Loucy (cell line): ENCODE measurements at regions not wholly inside any gene's neighbourhood (a gene's known extent, or its start where the extent isn't known, plus 50 kb on each side); places are given as distances from the start of the nearest gene placed in this dataset.

Experiments
- H2AFZ ChIP-seq: fragments of 200-600 bp; sonication (generic); 2 replicates; pipeline ENCODE4 v1.6.0; 2016; ENCODE audit warnings: antibody characterized with exemption, mild to moderate bottlenecking, low read length, moderate library complexity
- H3F3A ChIP-seq: fragments of 200-600 bp; 2 replicates; pipeline ENCODE4 v1.6.0; 2016; ENCODE audit warnings: antibody characterized with exemption, low read depth, mild to moderate bottlenecking
- H3K27me3 ChIP-seq: fragments of 200-600 bp; sonication (generic); 2 replicates; pipeline ENCODE4 v1.6.1; 2014; ENCODE audit warnings: low read length, mild to moderate bottlenecking; ENCODE audit not compliant: insufficient read depth, poor library complexity, severe bottlenecking
- H3K36me3 ChIP-seq: fragments of 200-600 bp; sonication (generic); 2 replicates; pipeline ENCODE4 v1.6.1; 2016; ENCODE audit warnings: low read length; ENCODE audit not compliant: insufficient read depth
- H3K4me1 ChIP-seq: fragments of 200-600 bp; sonication (generic); 2 replicates; pipeline ENCODE4 v1.5.1; 2014; ENCODE audit warnings: low read length, mild to moderate bottlenecking; ENCODE audit not compliant: insufficient read depth, poor library complexity, severe bottlenecking
- H3K4me2 ChIP-seq: fragments of 200-600 bp; sonication (generic); 2 replicates; pipeline ENCODE4 v1.6.0; 2014; ENCODE audit warnings: antibody characterized with exemption, low read length, low read depth, mild to moderate bottlenecking; ENCODE audit not compliant: poor library complexity, severe bottlenecking
- H3K4me3 ChIP-seq: fragments of 200-600 bp; sonication (generic); 2 replicates; pipeline ENCODE4 v1.5.1; 2014; ENCODE audit warnings: low read length, mild to moderate bottlenecking, mixed read lengths; ENCODE audit not compliant: poor library complexity, severe bottlenecking
- H3K79me2 ChIP-seq: fragments of 200-600 bp; sonication (generic); 2 replicates; pipeline ENCODE4 v1.6.1; 2014; ENCODE audit warnings: low read length; ENCODE audit not compliant: insufficient read depth
- H3K9ac ChIP-seq: fragments of 200-600 bp; sonication (generic); 2 replicates; pipeline ENCODE4 v1.6.0; 2014; ENCODE audit warnings: mild to moderate bottlenecking, low read depth, low read length, moderate library complexity; ENCODE audit not compliant: poor library complexity, severe bottlenecking
- H3K9me2 ChIP-seq: fragments of 200-600 bp; sonication (generic); replicated peaks from 2 replicates; pipeline ENCODE4 v1.6.1; 2016; ENCODE audit warnings: low read depth, low read length, mixed read lengths
- H3K9me3 ChIP-seq: fragments of 200-600 bp; sonication (generic); 2 replicates; pipeline ENCODE4 v1.6.1; 2014; ENCODE audit warnings: mild to moderate bottlenecking, antibody characterized with exemption, low read length, low read depth; ENCODE audit not compliant: insufficient read depth
- H4K20me1 ChIP-seq: fragments of 200-600 bp; sonication (generic); 2 replicates; pipeline ENCODE4 v1.6.0; 2014; ENCODE audit warnings: antibody characterized with exemption, low read length, mild to moderate bottlenecking; ENCODE audit not compliant: insufficient read depth, poor library complexity, severe bottlenecking
- EZH2phosphoT487 ChIP-seq: fragments of 200-600 bp; IDR thresholded peaks from 2 replicates; pipeline ENCODE4 v1.6.1; 2018; ENCODE audit warnings: antibody characterized with exemption, mild to moderate bottlenecking, moderate library complexity, borderline replicate concordance
- TF ChIP-seq, protein P1 (sequence below): fragments of 200-600 bp; sonication (generic); conservative IDR thresholded peaks from 2 replicates; pipeline ENCODE4 v1.5.1; 2014; ENCODE audit warnings: mild to moderate bottlenecking, antibody characterized with exemption, low read length

DNA sequence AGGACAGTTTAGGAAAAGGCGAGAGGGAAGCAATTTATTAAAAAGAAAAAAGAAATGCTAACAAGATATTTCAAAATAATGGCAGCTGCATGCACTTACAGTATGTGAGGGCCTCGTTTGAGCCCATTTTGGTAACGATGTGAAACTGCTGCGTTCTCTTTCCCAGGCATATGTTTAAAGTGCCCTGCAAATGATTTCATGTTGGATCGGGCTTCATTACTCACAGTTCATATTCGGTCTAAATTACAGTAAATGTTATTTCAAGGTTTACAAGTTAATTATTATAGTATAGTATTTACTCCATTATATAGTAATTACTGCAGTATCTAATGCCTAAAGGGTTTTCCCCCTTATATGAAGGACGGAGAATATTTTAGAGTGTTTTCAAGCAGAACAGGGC, 679.1 kb downstream of the BCL11A start:
- H3K27me3 ChIP-seq = no peaks in the 10 kb centered on the region
- no peaks in the 10 kb centered on the region for H3K79me2 ChIP-seq
- no peak overlapping the region for H3K4me3 ChIP-seq
- H3K9me2 ChIP-seq = no peaks in the 10 kb centered on the region
- no peaks in the 10 kb centered on the region for H3K9me3 ChIP-seq
- H4K20me1 ChIP-seq = no peaks in the 10 kb centered on the region
- no peak overlapping the region for H3K4me2 ChIP-seq
- H3K36me3 ChIP-seq = no peaks in the 10 kb centered on the region
- no peak for TF ChIP-seq EZH2phosphoT487
- TF ChIP-seq, protein P1, sequence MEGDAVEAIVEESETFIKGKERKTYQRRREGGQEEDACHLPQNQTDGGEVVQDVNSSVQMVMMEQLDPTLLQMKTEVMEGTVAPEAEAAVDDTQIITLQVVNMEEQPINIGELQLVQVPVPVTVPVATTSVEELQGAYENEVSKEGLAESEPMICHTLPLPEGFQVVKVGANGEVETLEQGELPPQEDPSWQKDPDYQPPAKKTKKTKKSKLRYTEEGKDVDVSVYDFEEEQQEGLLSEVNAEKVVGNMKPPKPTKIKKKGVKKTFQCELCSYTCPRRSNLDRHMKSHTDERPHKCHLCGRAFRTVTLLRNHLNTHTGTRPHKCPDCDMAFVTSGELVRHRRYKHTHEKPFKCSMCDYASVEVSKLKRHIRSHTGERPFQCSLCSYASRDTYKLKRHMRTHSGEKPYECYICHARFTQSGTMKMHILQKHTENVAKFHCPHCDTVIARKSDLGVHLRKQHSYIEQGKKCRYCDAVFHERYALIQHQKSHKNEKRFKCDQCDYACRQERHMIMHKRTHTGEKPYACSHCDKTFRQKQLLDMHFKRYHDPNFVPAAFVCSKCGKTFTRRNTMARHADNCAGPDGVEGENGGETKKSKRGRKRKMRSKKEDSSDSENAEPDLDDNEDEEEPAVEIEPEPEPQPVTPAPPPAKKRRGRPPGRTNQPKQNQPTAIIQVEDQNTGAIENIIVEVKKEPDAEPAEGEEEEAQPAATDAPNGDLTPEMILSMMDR = no peak
- H3K4me1 ChIP-seq = peaks cover 6% of the 10 kb centered on the region
- H3K9ac ChIP-seq = no peak overlapping the region
- no peaks in the 10 kb centered on the region for H3F3A ChIP-seq
- 0 out of 2 replicates have a peak overlapping the region, but pooled peaks have one; percentile 5 for H2AFZ ChIP-seq

DNA sequence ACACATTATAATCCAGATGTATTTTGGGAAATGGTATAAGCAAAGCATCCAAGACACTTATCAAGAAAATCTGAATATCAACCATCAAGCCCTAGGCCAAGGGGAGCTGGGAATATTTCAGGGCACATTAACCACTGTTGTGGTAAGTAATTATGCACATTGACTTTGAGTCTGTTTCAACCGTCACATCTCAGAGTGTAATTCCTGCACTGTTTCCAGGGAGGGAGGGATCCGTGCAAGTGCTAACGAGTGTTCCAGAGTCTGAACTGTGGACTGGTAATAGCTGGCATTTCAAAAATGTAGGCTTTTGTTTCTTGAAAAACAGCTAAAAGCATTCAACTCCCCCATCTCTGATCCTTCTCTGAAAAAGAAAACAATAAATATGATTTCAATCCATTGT, 681.6 kb downstream of the BCL11A start:
- Histone ChIP-seq H3K4me1 (peaks cover 6% of the 10 kb centered on the region), H3F3A (no peaks in the 10 kb centered on the region), H3K9me2 (no peaks in the 10 kb centered on the region), H3K36me3 (no peaks in the 10 kb centered on the region), H3K4me3 (no peak overlapping the region), H2AFZ (no peak overlapping the region), H3K79me2 (no peaks in the 10 kb centered on the region), H3K4me2 (no peak overlapping the region), H3K9me3 (no peaks in the 10 kb centered on the region), H4K20me1 (no peaks in the 10 kb centered on the region), H3K9ac (no peak overlapping the region), H3K27me3 (no peaks in the 10 kb centered on the region)
- TF ChIP-seq, protein P1 = no peak
- no peak for TF ChIP-seq EZH2phosphoT487

DNA sequence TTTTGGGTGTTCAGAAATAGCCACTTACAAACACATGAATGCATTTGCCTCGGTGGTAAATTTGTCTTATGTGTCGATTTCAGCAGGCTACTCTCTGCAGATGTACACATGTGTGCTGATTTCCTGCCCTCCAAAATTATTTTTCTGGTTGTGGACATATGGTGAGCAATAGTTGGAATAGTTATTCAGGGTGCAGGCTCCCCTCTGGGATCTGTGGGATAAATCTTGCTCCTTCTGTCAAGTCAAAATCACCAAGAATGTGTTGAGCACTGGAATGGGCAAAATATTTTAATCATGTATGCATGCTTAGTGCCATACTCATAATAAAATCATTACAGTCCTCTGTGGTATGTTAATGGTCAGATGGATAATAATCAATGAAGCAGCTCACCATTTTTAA, 684.5 kb downstream of the BCL11A start:
- H3K27me3 ChIP-seq = no peaks in the 10 kb centered on the region
- H3F3A ChIP-seq = no peaks in the 10 kb centered on the region
- no peaks in the 10 kb centered on the region for H3K36me3 ChIP-seq
- H3K9me3 ChIP-seq = no peaks in the 10 kb centered on the region
- H3K9me2 ChIP-seq = no peaks in the 10 kb centered on the region
- H3K4me2 ChIP-seq = no peak overlapping the region
- no peaks in the 10 kb centered on the region for H4K20me1 ChIP-seq
- no peak overlapping the region for H2AFZ ChIP-seq
- no peak overlapping the region for H3K9ac ChIP-seq
- H3K4me3 ChIP-seq = no peak overlapping the region
- H3K79me2 ChIP-seq = no peaks in the 10 kb centered on the region
- no peak for TF ChIP-seq EZH2phosphoT487
- TF ChIP-seq, protein P1 = no peak
- no peaks in the 10 kb centered on the region for H3K4me1 ChIP-seq
